ENCODE measurements at regions not wholly inside any gene's neighbourhood (a gene's known extent, or its start where the extent isn't known, plus 50 kb on each side); places are given as distances from the start of the nearest gene placed in this dataset.

GRCh38 chr14:82365471-82365870 lies 831.8 kb upstream of the SEL1L start:
- TF ChIP-seq POLR2A (IDR thresholded peaks at IDR 0.05): no peak
- TF ChIP-seq, protein P1, sequence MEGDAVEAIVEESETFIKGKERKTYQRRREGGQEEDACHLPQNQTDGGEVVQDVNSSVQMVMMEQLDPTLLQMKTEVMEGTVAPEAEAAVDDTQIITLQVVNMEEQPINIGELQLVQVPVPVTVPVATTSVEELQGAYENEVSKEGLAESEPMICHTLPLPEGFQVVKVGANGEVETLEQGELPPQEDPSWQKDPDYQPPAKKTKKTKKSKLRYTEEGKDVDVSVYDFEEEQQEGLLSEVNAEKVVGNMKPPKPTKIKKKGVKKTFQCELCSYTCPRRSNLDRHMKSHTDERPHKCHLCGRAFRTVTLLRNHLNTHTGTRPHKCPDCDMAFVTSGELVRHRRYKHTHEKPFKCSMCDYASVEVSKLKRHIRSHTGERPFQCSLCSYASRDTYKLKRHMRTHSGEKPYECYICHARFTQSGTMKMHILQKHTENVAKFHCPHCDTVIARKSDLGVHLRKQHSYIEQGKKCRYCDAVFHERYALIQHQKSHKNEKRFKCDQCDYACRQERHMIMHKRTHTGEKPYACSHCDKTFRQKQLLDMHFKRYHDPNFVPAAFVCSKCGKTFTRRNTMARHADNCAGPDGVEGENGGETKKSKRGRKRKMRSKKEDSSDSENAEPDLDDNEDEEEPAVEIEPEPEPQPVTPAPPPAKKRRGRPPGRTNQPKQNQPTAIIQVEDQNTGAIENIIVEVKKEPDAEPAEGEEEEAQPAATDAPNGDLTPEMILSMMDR (IDR thresholded peaks at IDR 0.05): no peak
